GM23338 (cell line): ENCODE measurements at regions not wholly inside any gene's neighbourhood (a gene's known extent, or its start where the extent isn't known, plus 50 kb on each side); places are given as distances from the start of the nearest gene placed in this dataset.

Experiments
- ATAC-seq: fragments of 200-7000 bp; cut with Tn5 transposase; 3 replicates; pipeline ENCODE4 v1.9.1; 2020
- DNase-seq: peaks from one replicate; pipeline ENCODE4 v3.0.0-alpha.2; 2015; ENCODE audit warnings: low spot score
- H2AFZ ChIP-seq: fragments of 200-600 bp; sonication (generic); 2 replicates; pipeline ENCODE4 v1.8.0; 2016; ENCODE audit warnings: antibody characterized with exemption, mild to moderate bottlenecking, moderate library complexity
- H3F3A ChIP-seq: fragments of 200-600 bp; sonication (generic); replicated peaks from 2 replicates; pipeline ENCODE4 v1.8.0; 2017; ENCODE audit warnings: antibody characterized with exemption, mixed run types, low read depth
- H3K27ac ChIP-seq: fragments of 200-600 bp; sonication (generic); 2 replicates; pipeline ENCODE4 v1.6.1; 2016; ENCODE audit warnings: low read depth
- H3K27me3 ChIP-seq: fragments of 200-600 bp; sonication (generic); 2 replicates; pipeline ENCODE4 v1.8.0; 2016; ENCODE audit warnings: mild to moderate bottlenecking, mixed run types, moderate library complexity; ENCODE audit not compliant: insufficient read depth
- H3K36me3 ChIP-seq: fragments of 200-600 bp; sonication (generic); 2 replicates; pipeline ENCODE4 v1.8.0; 2016; ENCODE audit warnings: mild to moderate bottlenecking; ENCODE audit not compliant: insufficient read depth
- H3K4me1 ChIP-seq: fragments of 200-600 bp; sonication (generic); 2 replicates; pipeline ENCODE4 v1.8.0; 2016; ENCODE audit warnings: mild to moderate bottlenecking, moderate library complexity; ENCODE audit not compliant: insufficient read depth
- H3K4me2 ChIP-seq: fragments of 200-600 bp; sonication (generic); 2 replicates; pipeline ENCODE4 v1.7.1; 2017; ENCODE audit warnings: mixed run types
- H3K4me3 ChIP-seq: fragments of 200-600 bp; sonication (generic); 2 replicates; pipeline ENCODE4 v1.6.1; 2016; ENCODE audit warnings: mixed run types
- H3K79me2 ChIP-seq: fragments of 200-600 bp; sonication (generic); replicated peaks from 2 replicates; pipeline ENCODE4 v1.8.0; 2017; ENCODE audit warnings: mild to moderate bottlenecking; ENCODE audit not compliant: insufficient read depth
- H3K9me2 ChIP-seq: fragments of 200-600 bp; sonication (generic); 2 replicates; pipeline ENCODE4 v1.8.0; 2017; ENCODE audit not compliant: insufficient read depth
- H4K20me1 ChIP-seq: fragments of 200-600 bp; sonication (generic); replicated peaks from 2 replicates; pipeline ENCODE4 v1.8.0; 2017; ENCODE audit warnings: mild to moderate bottlenecking; ENCODE audit not compliant: insufficient read depth
- H3K27ac Mint-ChIP-seq: 2 replicates; pipeline ENCODE4 v1.8.0; 2020; ENCODE audit warnings: inconsistent platforms, mild to moderate bottlenecking, moderate library complexity, mixed read lengths
- H3K27me3 Mint-ChIP-seq: 3 replicates; pipeline ENCODE4 v1.8.0; 2022; ENCODE audit warnings: low read depth, mild to moderate bottlenecking, moderate library complexity, mixed read lengths, inconsistent platforms; ENCODE audit not compliant: insufficient read depth, poor library complexity
- H3K36me3 Mint-ChIP-seq: 3 replicates; pipeline ENCODE4 v1.8.0; 2021; ENCODE audit warnings: low read depth, mild to moderate bottlenecking, inconsistent platforms, moderate library complexity, mixed read lengths
- H3K4me1 Mint-ChIP-seq: 3 replicates; pipeline ENCODE4 v1.8.0; 2020; ENCODE audit warnings: mild to moderate bottlenecking, inconsistent platforms, mixed read lengths
- H3K4me3 Mint-ChIP-seq: 3 replicates; pipeline ENCODE4 v1.8.0; 2021; ENCODE audit warnings: moderate library complexity, mild to moderate bottlenecking, inconsistent platforms, mixed read lengths
- H3K9me3 Mint-ChIP-seq: 3 replicates; pipeline ENCODE4 v1.8.0; 2020; ENCODE audit warnings: moderate library complexity, mild to moderate bottlenecking, inconsistent platforms, mixed read lengths
- CREB1 ChIP-seq: fragments of 250-450 bp; sonication (Bioruptor Pico); IDR thresholded peaks from 2 replicates; pipeline ENCODE4 v1.5.0; 2020; ENCODE audit warnings: low read depth, mild to moderate bottlenecking, moderate library complexity
- CTCF ChIP-seq, 2 experiments: fragments of 200-600 bp in 1 of 2; sonication (generic) in 1 of 2; conservative IDR thresholded peaks; 2 replicates each; pipeline versions ENCODE4 v1.5.1 to v1.6.1; 2016 to 2017; ENCODE audit warnings: antibody characterized with exemption in 2 of 2, low read depth in 2 of 2, mild to moderate bottlenecking in 2 of 2, moderate library complexity in 1 of 2
- ETS1 ChIP-seq: IDR thresholded peaks from 2 replicates; pipeline ENCODE4 v1.6.1; 2016; ENCODE audit warnings: antibody characterized with exemption
- EZH2 ChIP-seq: fragments of 200-600 bp; sonication (generic); IDR thresholded peaks from one replicate; pipeline ENCODE4 v1.8.0; 2017; ENCODE audit warnings: antibody characterized with exemption, mild to moderate bottlenecking, low read depth; ENCODE audit not compliant: unreplicated experiment
- NANOG ChIP-seq: IDR thresholded peaks from 2 replicates; pipeline ENCODE4 v1.6.1; 2016; ENCODE audit warnings: antibody characterized with exemption, borderline replicate concordance
- POLR2AphosphoS5 ChIP-seq: IDR thresholded peaks from 2 replicates; pipeline ENCODE4 v1.6.1; 2016; ENCODE audit warnings: antibody characterized with exemption, low read depth
- REST ChIP-seq: IDR thresholded peaks from one replicate; pipeline ENCODE4 v1.6.1; 2018; ENCODE audit warnings: antibody characterized with exemption; ENCODE audit not compliant: unreplicated experiment
- ZNF114 ChIP-seq: fragments of 250-450 bp; sonication (Bioruptor Pico); IDR thresholded peaks from 2 replicates; pipeline ENCODE4 v1.5.0; 2020; ENCODE audit warnings: mild to moderate bottlenecking, moderate library complexity
- ZNF331 ChIP-seq: fragments of 250-450 bp; sonication (Bioruptor Pico); IDR thresholded peaks from 2 replicates; pipeline ENCODE4 v1.5.0; 2020; ENCODE audit warnings: low read depth, mild to moderate bottlenecking, moderate library complexity
- ZNF462 ChIP-seq: fragments of 250-450 bp; sonication (Bioruptor Pico); IDR thresholded peaks from 2 replicates; pipeline ENCODE4 v1.5.0; 2020; ENCODE audit warnings: mild to moderate bottlenecking, moderate library complexity

GRCh38 chr5:61720829-61721228, 388.8 kb downstream of the ZSWIM6 start (continued):
- TF ChIP-seq ETS1 (no peak), CTCF (conservative IDR thresholded peaks at IDR 0.05; ENCODE audit: low read depth in 2 of 2) (no peak)

GRCh38 chr5:61724102-61724501, 392.0 kb downstream of the ZSWIM6 start:
- no peaks in the 10 kb centered on the region for H4K20me1 ChIP-seq
- H3K79me2 ChIP-seq, result no peaks in the 10 kb centered on the region
- Mint-ChIP-seq H3K27ac (no peak overlapping the region), H3K4me1 (no peaks in the 10 kb centered on the region; the same call in 2 of the 3 replicates), H3K36me3 (peaks cover 3% of the 10 kb centered on the region; the same call in 1 of the 3 replicates), H3K9me3 (peaks cover 17% of the 10 kb centered on the region), H3K4me3 (no peak overlapping the region), H3K27me3 (no peaks in the 10 kb centered on the region)
- DNase-seq, result no peak
- H3F3A ChIP-seq, result no peaks in the 10 kb centered on the region
- no peak overlapping the region for H3K4me2 ChIP-seq
- H3K27ac ChIP-seq, result no peak overlapping the region
- no peaks in the 10 kb centered on the region for H3K36me3 ChIP-seq
- H3K4me1 ChIP-seq, result no peaks in the 10 kb centered on the region
- no peak overlapping the region for H3K4me3 ChIP-seq
- no peaks in the 10 kb centered on the region for H3K27me3 ChIP-seq
- H2AFZ ChIP-seq, result no peak overlapping the region
- no peak for ATAC-seq
- no peaks in the 10 kb centered on the region for H3K9me2 ChIP-seq
- no peak for TF ChIP-seq ETS1
- no peak for TF ChIP-seq CREB1 (CRISPR knock-in tag)
- no peak for TF ChIP-seq NANOG
- no peak for TF ChIP-seq POLR2AphosphoS5
- TF ChIP-seq EZH2, result no peak
- no peak for TF ChIP-seq REST
- no peak for TF ChIP-seq ZNF114 (CRISPR knock-in tag)
- TF ChIP-seq ZNF331 (CRISPR knock-in tag), result no peak
- TF ChIP-seq ZNF462 (CRISPR knock-in tag), result no peak
